Left ventricle myocardium inferior (tissue), 1 donor: ENCODE measurements at regions not wholly inside any gene's neighbourhood (a gene's known extent, or its start where the extent isn't known, plus 50 kb on each side); places are given as distances from the start of the nearest gene placed in this dataset.

Experiments
- DNase-seq: peaks from one replicate; pipeline ENCODE4 v3.0.0-alpha.2; 2020
- H3K27ac ChIP-seq: fragments of 200-600 bp; replicated peaks from 2 replicates; pipeline ENCODE4 v1.8.0; 2021
- H3K27me3 ChIP-seq: fragments of 200-600 bp; 2 replicates; pipeline ENCODE4 v1.8.0; 2021; ENCODE audit warnings: low read depth
- H3K36me3 ChIP-seq: fragments of 200-600 bp; 2 replicates; pipeline ENCODE4 v1.8.0; 2021
- H3K4me1 ChIP-seq: fragments of 200-600 bp; 2 replicates; pipeline ENCODE4 v1.8.0; 2021
- H3K4me3 ChIP-seq: fragments of 200-600 bp; 2 replicates; pipeline ENCODE4 v1.8.0; 2021; ENCODE audit warnings: mild to moderate bottlenecking, moderate library complexity
- H3K9me3 ChIP-seq: fragments of 200-600 bp; replicated peaks from 2 replicates; pipeline ENCODE4 v1.8.0; 2021
- intact Hi-C: fragments of 100-400 bp; cut with micrococcal nuclease; formaldehyde crosslinking; loops from one replicate; pipeline ENCODE4 v1.11.0; 2022
- TF ChIP-seq, protein P1 (sequence below): fragments of 200-600 bp; IDR thresholded peaks from 2 replicates; pipeline ENCODE4 v1.8.0; 2021; ENCODE audit warnings: antibody characterized with exemption, mild to moderate bottlenecking, borderline replicate concordance
- donor health status: DM: no; HTN: yes; CAD: no; lungs with severe emphysema.

GRCh38 chr18:2082676-2083075, 488.6 kb downstream of the METTL4 start:
- TF ChIP-seq, protein P1, sequence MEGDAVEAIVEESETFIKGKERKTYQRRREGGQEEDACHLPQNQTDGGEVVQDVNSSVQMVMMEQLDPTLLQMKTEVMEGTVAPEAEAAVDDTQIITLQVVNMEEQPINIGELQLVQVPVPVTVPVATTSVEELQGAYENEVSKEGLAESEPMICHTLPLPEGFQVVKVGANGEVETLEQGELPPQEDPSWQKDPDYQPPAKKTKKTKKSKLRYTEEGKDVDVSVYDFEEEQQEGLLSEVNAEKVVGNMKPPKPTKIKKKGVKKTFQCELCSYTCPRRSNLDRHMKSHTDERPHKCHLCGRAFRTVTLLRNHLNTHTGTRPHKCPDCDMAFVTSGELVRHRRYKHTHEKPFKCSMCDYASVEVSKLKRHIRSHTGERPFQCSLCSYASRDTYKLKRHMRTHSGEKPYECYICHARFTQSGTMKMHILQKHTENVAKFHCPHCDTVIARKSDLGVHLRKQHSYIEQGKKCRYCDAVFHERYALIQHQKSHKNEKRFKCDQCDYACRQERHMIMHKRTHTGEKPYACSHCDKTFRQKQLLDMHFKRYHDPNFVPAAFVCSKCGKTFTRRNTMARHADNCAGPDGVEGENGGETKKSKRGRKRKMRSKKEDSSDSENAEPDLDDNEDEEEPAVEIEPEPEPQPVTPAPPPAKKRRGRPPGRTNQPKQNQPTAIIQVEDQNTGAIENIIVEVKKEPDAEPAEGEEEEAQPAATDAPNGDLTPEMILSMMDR: no peak
- Histone ChIP-seq H3K27ac (no peak overlapping the region), H3K27me3 (no peaks in the 10 kb centered on the region), H3K4me3 (no peak overlapping the region), H3K9me3 (no peaks in the 10 kb centered on the region), H3K4me1 (peaks cover 3% of the 10 kb centered on the region), H3K36me3 (no peaks in the 10 kb centered on the region)
- intact Hi-C loops: no loop called here
- no peak for DNase-seq

GRCh38 chr18:2083691-2084090, 487.6 kb downstream of the METTL4 start:
- Histone ChIP-seq H3K4me1 (peaks cover 7% of the 10 kb centered on the region), H3K4me3 (no peak overlapping the region), H3K27ac (no peak overlapping the region), H3K36me3 (no peaks in the 10 kb centered on the region), H3K9me3 (no peaks in the 10 kb centered on the region), H3K27me3 (no peaks in the 10 kb centered on the region)
- intact Hi-C loops: no loop called here
- no peak for DNase-seq
- TF ChIP-seq, protein P1: peak; percentile 60

DNA sequence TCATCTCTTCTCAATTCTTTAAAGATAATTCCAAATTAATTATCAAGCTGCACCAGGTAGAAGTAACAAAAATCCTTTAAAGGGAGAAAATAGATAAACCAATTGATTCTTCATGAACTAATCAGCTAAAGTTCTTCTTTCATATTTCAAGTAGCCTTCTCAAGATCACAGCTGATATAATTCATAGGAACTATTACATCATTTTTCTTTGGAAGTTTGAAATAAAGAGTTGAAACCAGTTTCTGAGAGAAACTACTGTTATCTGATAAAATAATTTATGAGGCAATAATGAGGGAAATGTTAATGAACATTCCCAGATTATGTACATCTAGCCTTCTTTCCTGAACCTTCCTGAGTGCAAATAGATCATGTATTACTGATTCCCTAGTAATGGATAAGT, 484.9 kb downstream of the METTL4 start:
- TF ChIP-seq, protein P1: no peak
- Histone ChIP-seq H3K36me3 (no peaks in the 10 kb centered on the region), H3K4me1 (peaks cover 7% of the 10 kb centered on the region), H3K4me3 (no peak overlapping the region), H3K27me3 (no peaks in the 10 kb centered on the region), H3K9me3 (no peaks in the 10 kb centered on the region), H3K27ac (peak overlapping the region; percentile 66)
- DNase-seq: no peak
- intact Hi-C loops: no loop called here

DNA sequence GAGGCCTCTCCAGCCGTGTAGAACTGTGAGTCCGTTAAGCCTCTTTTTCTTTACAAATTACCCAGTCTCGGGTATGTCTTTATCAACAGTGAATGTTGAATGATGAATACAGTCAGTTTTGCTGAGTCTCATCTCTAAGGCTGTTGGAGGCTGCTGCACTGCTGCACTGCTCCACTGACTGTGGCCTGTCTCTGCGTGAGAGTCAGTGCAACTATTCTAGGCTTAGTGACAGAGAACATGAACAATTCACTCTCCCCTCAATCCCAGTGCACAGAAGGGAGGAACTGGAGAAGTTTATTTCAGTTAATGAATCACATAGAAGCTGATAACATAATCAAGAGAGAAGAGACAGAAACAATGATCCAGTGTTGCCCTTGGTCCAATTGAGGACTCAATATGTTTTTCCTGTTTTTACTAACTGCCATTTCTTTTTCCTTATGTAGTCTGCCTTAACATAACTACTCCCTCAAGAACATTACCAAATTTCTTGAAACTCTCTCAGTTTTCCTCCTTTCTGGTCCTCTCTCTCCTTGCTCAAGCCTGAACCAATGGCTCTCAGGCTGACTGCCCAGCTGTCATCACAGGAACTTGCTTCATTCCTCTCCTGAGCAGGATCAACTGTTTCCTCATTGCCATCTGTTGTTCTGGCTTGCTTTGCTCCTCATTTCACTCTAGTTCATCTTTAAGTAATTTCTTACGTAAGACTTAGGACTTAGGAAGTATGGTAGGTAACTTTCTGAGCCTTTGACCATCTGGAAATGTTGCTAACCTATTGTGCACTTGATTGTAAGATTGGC, 483.2 kb downstream of the METTL4 start:
- peak; percentile 69 for DNase-seq
- no peaks in the 10 kb centered on the region for H3K36me3 ChIP-seq
- no peaks in the 10 kb centered on the region for H3K27me3 ChIP-seq
- H3K4me3 ChIP-seq: no peak overlapping the region
- intact Hi-C loops: no loop called here
- H3K4me1 ChIP-seq: peaks cover 7% of the 10 kb centered on the region
- H3K9me3 ChIP-seq: no peaks in the 10 kb centered on the region
- peak overlapping the region; percentile 66 for H3K27ac ChIP-seq
- TF ChIP-seq, protein P1: no peak

DNA sequence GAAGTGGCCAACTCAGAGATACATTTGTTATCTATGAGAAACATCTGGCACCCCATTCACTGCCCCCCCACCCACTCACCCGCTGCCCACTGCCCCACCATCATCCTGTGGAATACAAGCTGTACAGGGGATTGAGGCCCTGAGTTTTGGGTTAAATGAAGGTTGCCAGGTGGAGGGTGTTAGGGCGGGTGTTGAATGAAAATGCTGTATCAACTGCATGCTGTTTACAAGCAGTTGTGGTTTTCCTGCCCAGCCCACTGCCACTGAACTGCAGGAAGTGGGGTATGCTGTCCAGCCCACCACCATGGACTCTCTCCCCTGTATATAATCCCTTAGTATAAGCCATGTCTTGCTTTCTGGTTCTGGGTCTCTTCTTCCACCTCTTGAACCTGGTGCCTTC, 481.9 kb downstream of the METTL4 start:
- Histone ChIP-seq H3K4me1 (peaks cover 7% of the 10 kb centered on the region), H3K36me3 (no peaks in the 10 kb centered on the region), H3K4me3 (no peak overlapping the region), H3K9me3 (no peaks in the 10 kb centered on the region), H3K27me3 (no peaks in the 10 kb centered on the region), H3K27ac (peak overlapping the region; percentile 66)
- DNase-seq: no peak
- intact Hi-C loops: no loop called here
- TF ChIP-seq, protein P1: no peak
